Activated CD4-positive, alpha-beta T cell treated with anti-CD3 and anti-CD28 coated beads for 36 hours (primary cell): ENCODE measurements at regions not wholly inside any gene's neighbourhood (a gene's known extent, or its start where the extent isn't known, plus 50 kb on each side); places are given as distances from the start of the nearest gene placed in this dataset.

Experiments used
- ATAC-seq: fragments of 200-7000 bp; cut with Tn5 transposase; one replicate; pipeline ENCODE4 v1.10.0; 2021; ENCODE audit warnings: mild to moderate bottlenecking, moderate library complexity
- CTCF ChIA-PET: fragments of 350-600 bp; sonication (Branson Sonifier 250); formaldehyde crosslinking; loops from one replicate; lab custom pipeline; 2021; ENCODE audit warnings: antibody characterized with exemption; lab: Charles Lee
- POLR2A ChIA-PET: fragments of 350-600 bp; sonication (Branson Sonifier 250); formaldehyde crosslinking; loops from one replicate; lab custom pipeline; 2021; ENCODE audit warnings: antibody characterized with exemption, inconsistent platforms; lab: Charles Lee
- DNase-seq: peaks from one replicate; pipeline ENCODE4 v3.0.0-alpha.2; 2020
- H3K27ac Mint-ChIP-seq: one replicate; pipeline ENCODE4 v1.8.0; 2021; ENCODE audit warnings: mixed read lengths
- H3K27me3 Mint-ChIP-seq: one replicate; pipeline ENCODE4 v1.8.0; 2021; ENCODE audit warnings: mixed read lengths
- H3K36me3 Mint-ChIP-seq: one replicate; pipeline ENCODE4 v1.8.0; 2021; ENCODE audit warnings: low read depth, mixed read lengths
- H3K4me1 Mint-ChIP-seq: one replicate; pipeline ENCODE4 v1.8.0; 2021; ENCODE audit warnings: mixed read lengths
- H3K4me3 Mint-ChIP-seq: one replicate; pipeline ENCODE4 v1.8.0; 2021; ENCODE audit warnings: mild to moderate bottlenecking, moderate library complexity, mixed read lengths
- H3K9me3 Mint-ChIP-seq: one replicate; pipeline ENCODE4 v1.8.0; 2021; ENCODE audit warnings: low read depth, mixed read lengths
- intact Hi-C, 2 experiments: fragments of 100-400 bp; cut with DNase I in 1 of 2; cut with micrococcal nuclease in 1 of 2; formaldehyde crosslinking; loops; one replicate each; pipeline versions ENCODE4 v1.14.2 to v1.15.1; 2022 to 2024; cut with DNase I, micrococcal nuclease

GRCh38 chr18:73261923-73262322, 394.1 kb upstream of the NETO1 start:
- peaks cover 2% of the 10 kb centered on the region for H3K9me3 Mint-ChIP-seq

GRCh38 chr18:73261243-73261642, 393.5 kb upstream of the NETO1 start:
- no peak for ATAC-seq
- Mint-ChIP-seq H3K27ac (no peak overlapping the region), H3K36me3 (no peaks in the 10 kb centered on the region), H3K27me3 (no peaks in the 10 kb centered on the region), H3K4me1 (no peaks in the 10 kb centered on the region), H3K4me3 (no peak overlapping the region), H3K9me3 (peaks cover 2% of the 10 kb centered on the region)
- DNase-seq: no peak
- CTCF ChIA-PET: no interaction called here
- intact Hi-C loops: no loop called here
- POLR2A ChIA-PET: no interaction called here

More at GRCh38 chr18:73261923-73262322, 394.1 kb upstream of the NETO1 start:
- ChIA-PET CTCF (no interaction called here), POLR2A (no interaction called here)
- ATAC-seq (no peak), DNase-seq (no peak)
- no peak overlapping the region for H3K27ac Mint-ChIP-seq
- H3K36me3 Mint-ChIP-seq: no peaks in the 10 kb centered on the region
- intact Hi-C loops: no loop called here
- no peaks in the 10 kb centered on the region for H3K4me1 Mint-ChIP-seq
- H3K4me3 Mint-ChIP-seq: no peak overlapping the region
- H3K27me3 Mint-ChIP-seq: no peaks in the 10 kb centered on the region

- POLR2A ChIA-PET: no interaction called here
- peaks cover 2% of the 10 kb centered on the region for H3K9me3 Mint-ChIP-seq
- H3K27me3 Mint-ChIP-seq: no peaks in the 10 kb centered on the region
Observed at GRCh38 chr18:73258375-73259087, 390.7 kb upstream of the NETO1 start.

GRCh38 chr18:73254564-73254963, 386.8 kb upstream of the NETO1 start:
- no peak for ATAC-seq
- ChIA-PET CTCF (no interaction called here), POLR2A (no interaction called here)
- intact Hi-C loops: no loop called here
- Mint-ChIP-seq H3K27me3 (no peaks in the 10 kb centered on the region), H3K36me3 (no peaks in the 10 kb centered on the region), H3K4me1 (no peaks in the 10 kb centered on the region), H3K9me3 (peaks cover 4% of the 10 kb centered on the region), H3K27ac (no peak overlapping the region), H3K4me3 (no peak overlapping the region)
- no peak for DNase-seq

More at GRCh38 chr18:73258375-73259087, 390.7 kb upstream of the NETO1 start:
- intact Hi-C loops: no loop called here
- no peak for ATAC-seq
- DNase-seq: no peak
- H3K36me3 Mint-ChIP-seq: no peaks in the 10 kb centered on the region
- CTCF ChIA-PET: interaction anchor here (0.6 to 1.0 kb wide), 2 partner anchors 35 to 140 kb away, joined by 3 to 5 read pairs; no protein-coding TSS in a partner anchor
- no peaks in the 10 kb centered on the region for H3K4me1 Mint-ChIP-seq
- no peak overlapping the region for H3K27ac Mint-ChIP-seq
- H3K4me3 Mint-ChIP-seq: no peak overlapping the region

GRCh38 chr18:73249030-73249429, 381.2 kb upstream of the NETO1 start:
- Mint-ChIP-seq H3K27me3 (no peaks in the 10 kb centered on the region), H3K4me1 (no peaks in the 10 kb centered on the region), H3K9me3 (peaks cover 11% of the 10 kb centered on the region), H3K4me3 (no peak overlapping the region), H3K36me3 (no peaks in the 10 kb centered on the region), H3K27ac (no peak overlapping the region)
- POLR2A ChIA-PET: no interaction called here
- CTCF ChIA-PET: no interaction called here
- ATAC-seq (no peak), DNase-seq (no peak)
- intact Hi-C loops: no loop called here

GRCh38 chr18:73246763-73247162, 379.0 kb upstream of the NETO1 start:
- Mint-ChIP-seq H3K9me3 (peaks cover 13% of the 10 kb centered on the region), H3K27me3 (no peaks in the 10 kb centered on the region), H3K36me3 (no peaks in the 10 kb centered on the region), H3K4me1 (no peaks in the 10 kb centered on the region), H3K27ac (no peak overlapping the region), H3K4me3 (no peak overlapping the region)
- CTCF ChIA-PET: no interaction called here
- no peak for DNase-seq
- POLR2A ChIA-PET: no interaction called here
- intact Hi-C loops: no loop called here
- ATAC-seq: no peak

GRCh38 chr18:73245345-73245744, 377.6 kb upstream of the NETO1 start:
- CTCF ChIA-PET: no interaction called here
- peaks cover 12% of the 10 kb centered on the region for H3K9me3 Mint-ChIP-seq
- no peaks in the 10 kb centered on the region for H3K4me1 Mint-ChIP-seq
- no peak overlapping the region for H3K27ac Mint-ChIP-seq
- ATAC-seq: no peak
- intact Hi-C loops: no loop called here
- H3K27me3 Mint-ChIP-seq: no peaks in the 10 kb centered on the region
- H3K36me3 Mint-ChIP-seq: no peaks in the 10 kb centered on the region
- DNase-seq: no peak
- H3K4me3 Mint-ChIP-seq: no peak overlapping the region
- POLR2A ChIA-PET: no interaction called here

GRCh38 chr18:73244401-73244800, 376.6 kb upstream of the NETO1 start:
- peaks cover 11% of the 10 kb centered on the region for H3K9me3 Mint-ChIP-seq
- intact Hi-C loops: no loop called here
- H3K4me1 Mint-ChIP-seq: no peaks in the 10 kb centered on the region
- no peaks in the 10 kb centered on the region for H3K27me3 Mint-ChIP-seq
- H3K36me3 Mint-ChIP-seq: no peaks in the 10 kb centered on the region
- POLR2A ChIA-PET: no interaction called here
- H3K4me3 Mint-ChIP-seq: no peak overlapping the region
- ATAC-seq: no peak
- DNase-seq: no peak
- no peak overlapping the region for H3K27ac Mint-ChIP-seq
- CTCF ChIA-PET: no interaction called here

GRCh38 chr18:73240899-73241298, 373.1 kb upstream of the NETO1 start:
- Mint-ChIP-seq H3K27ac (no peak overlapping the region), H3K27me3 (no peaks in the 10 kb centered on the region), H3K9me3 (peaks cover 6% of the 10 kb centered on the region), H3K36me3 (no peaks in the 10 kb centered on the region), H3K4me1 (no peaks in the 10 kb centered on the region), H3K4me3 (no peak overlapping the region)
- no peak for DNase-seq
- POLR2A ChIA-PET: no interaction called here
- intact Hi-C loops: no loop called here
- CTCF ChIA-PET: no interaction called here
- ATAC-seq: no peak

- H3K36me3 Mint-ChIP-seq: no peaks in the 10 kb centered on the region
- ATAC-seq: no peak
- no peaks in the 10 kb centered on the region for H3K27me3 Mint-ChIP-seq
- CTCF ChIA-PET: no interaction called here
- H3K4me3 Mint-ChIP-seq: no peak overlapping the region
- DNase-seq: no peak
- no peaks in the 10 kb centered on the region for H3K4me1 Mint-ChIP-seq
- intact Hi-C loops: no loop called here
- POLR2A ChIA-PET: no interaction called here
- no peak overlapping the region for H3K27ac Mint-ChIP-seq
- H3K9me3 Mint-ChIP-seq: peaks cover 3% of the 10 kb centered on the region
Observed at GRCh38 chr18:73235921-73236320, 368.1 kb upstream of the NETO1 start.

GRCh38 chr18:73235491-73235890, 367.7 kb upstream of the NETO1 start:
- DNase-seq: peak; percentile 11
- H3K36me3 Mint-ChIP-seq: no peaks in the 10 kb centered on the region
- no peak overlapping the region for H3K4me3 Mint-ChIP-seq
- peak; percentile 76 for ATAC-seq
- ChIA-PET POLR2A (no interaction called here), CTCF (no interaction called here)
- H3K27me3 Mint-ChIP-seq: no peaks in the 10 kb centered on the region
- intact Hi-C loops: no loop called here
- no peaks in the 10 kb centered on the region for H3K4me1 Mint-ChIP-seq
- no peak overlapping the region for H3K27ac Mint-ChIP-seq
- H3K9me3 Mint-ChIP-seq: peaks cover 3% of the 10 kb centered on the region

GRCh38 chr18:73232933-73233332, 365.1 kb upstream of the NETO1 start:
- Mint-ChIP-seq H3K9me3 (peaks cover 3% of the 10 kb centered on the region), H3K36me3 (no peaks in the 10 kb centered on the region), H3K4me1 (no peaks in the 10 kb centered on the region), H3K4me3 (no peak overlapping the region), H3K27me3 (no peaks in the 10 kb centered on the region), H3K27ac (no peak overlapping the region)
- POLR2A ChIA-PET: no interaction called here
- intact Hi-C loops: no loop called here
- ATAC-seq: no peak
- CTCF ChIA-PET: no interaction called here
- DNase-seq: no peak
